Ishikawa (cell line): ENCODE measurements at regions not wholly inside any gene's neighbourhood (a gene's known extent, or its start where the extent isn't known, plus 50 kb on each side); places are given as distances from the start of the nearest gene placed in this dataset.

Source experiments
- CEBPB ChIP-seq: IDR thresholded peaks from 2 replicates; pipeline ENCODE4 v1.6.1; 2012
- CREB1 ChIP-seq: IDR thresholded peaks from 2 replicates; pipeline ENCODE4 v1.6.1; 2012; ENCODE audit warnings: low read depth
- EGR1 ChIP-seq: IDR thresholded peaks from 2 replicates; pipeline ENCODE4 v1.6.1; 2012
- EP300 ChIP-seq: IDR thresholded peaks from 2 replicates; pipeline ENCODE4 v1.6.1; 2012; ENCODE audit warnings: borderline replicate concordance
- FOXM1 ChIP-seq: IDR thresholded peaks from 2 replicates; pipeline ENCODE4 v1.6.1; 2012; ENCODE audit warnings: low read depth, borderline replicate concordance
- MAX ChIP-seq: IDR thresholded peaks from 2 replicates; pipeline ENCODE4 v1.6.1; 2012
- NFIC ChIP-seq: IDR thresholded peaks from 2 replicates; pipeline ENCODE4 v1.6.1; 2012
- RAD21 ChIP-seq: IDR thresholded peaks from 2 replicates; pipeline ENCODE4 v1.6.1; 2012; ENCODE audit warnings: low read depth
- REST ChIP-seq: IDR thresholded peaks from 2 replicates; pipeline ENCODE4 v1.6.1; 2012; ENCODE audit warnings: low read depth, mild to moderate bottlenecking
- TAF1 ChIP-seq: IDR thresholded peaks from 2 replicates; pipeline ENCODE4 v1.6.1; 2012; ENCODE audit warnings: low read depth, mild to moderate bottlenecking
- TCF12 ChIP-seq: IDR thresholded peaks from 2 replicates; pipeline ENCODE4 v1.6.1; 2012; ENCODE audit warnings: low read depth
- TEAD4 ChIP-seq: IDR thresholded peaks from 2 replicates; pipeline ENCODE4 v1.6.1; 2012
- YY1 ChIP-seq: IDR thresholded peaks from 2 replicates; pipeline ENCODE4 v1.6.1; 2012; ENCODE audit warnings: low read depth
- ZBTB7A ChIP-seq: IDR thresholded peaks from 2 replicates; pipeline ENCODE4 v1.6.1; 2012; ENCODE audit warnings: low read depth
- TF ChIP-seq, protein P1 (sequence below): IDR thresholded peaks from 2 replicates; pipeline ENCODE4 v1.6.1; 2012

DNA sequence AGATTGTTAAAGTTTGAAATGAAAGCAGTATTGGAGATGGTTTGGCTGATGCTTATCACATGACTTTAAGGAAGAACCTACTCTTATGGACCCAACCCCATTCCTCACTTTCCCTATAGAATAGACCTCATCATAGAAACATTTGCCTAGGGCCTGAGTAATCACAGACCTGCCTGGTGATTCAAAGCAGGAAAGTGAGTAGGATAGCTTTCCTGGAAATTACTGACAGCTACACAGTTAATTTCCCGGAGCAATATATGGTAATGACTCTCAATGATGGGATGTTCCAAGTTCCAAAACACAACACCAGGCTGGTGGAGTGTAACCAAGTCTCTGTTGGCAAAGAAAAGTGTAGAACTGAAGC is 233.8 kb downstream of the SIM1 start:
- TF ChIP-seq RAD21 (no peak), TAF1 (no peak), MAX (no peak), YY1 (no peak), FOXM1 (no peak), TCF12 (no peak), EP300 (no peak), EGR1 (no peak), TEAD4 (no peak), REST (no peak), ZBTB7A (no peak), NFIC (no peak), CEBPB (no peak), CREB1 (no peak)
- TF ChIP-seq, protein P1, sequence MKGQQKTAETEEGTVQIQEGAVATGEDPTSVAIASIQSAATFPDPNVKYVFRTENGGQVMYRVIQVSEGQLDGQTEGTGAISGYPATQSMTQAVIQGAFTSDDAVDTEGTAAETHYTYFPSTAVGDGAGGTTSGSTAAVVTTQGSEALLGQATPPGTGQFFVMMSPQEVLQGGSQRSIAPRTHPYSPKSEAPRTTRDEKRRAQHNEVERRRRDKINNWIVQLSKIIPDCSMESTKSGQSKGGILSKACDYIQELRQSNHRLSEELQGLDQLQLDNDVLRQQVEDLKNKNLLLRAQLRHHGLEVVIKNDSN = no peak

DNA sequence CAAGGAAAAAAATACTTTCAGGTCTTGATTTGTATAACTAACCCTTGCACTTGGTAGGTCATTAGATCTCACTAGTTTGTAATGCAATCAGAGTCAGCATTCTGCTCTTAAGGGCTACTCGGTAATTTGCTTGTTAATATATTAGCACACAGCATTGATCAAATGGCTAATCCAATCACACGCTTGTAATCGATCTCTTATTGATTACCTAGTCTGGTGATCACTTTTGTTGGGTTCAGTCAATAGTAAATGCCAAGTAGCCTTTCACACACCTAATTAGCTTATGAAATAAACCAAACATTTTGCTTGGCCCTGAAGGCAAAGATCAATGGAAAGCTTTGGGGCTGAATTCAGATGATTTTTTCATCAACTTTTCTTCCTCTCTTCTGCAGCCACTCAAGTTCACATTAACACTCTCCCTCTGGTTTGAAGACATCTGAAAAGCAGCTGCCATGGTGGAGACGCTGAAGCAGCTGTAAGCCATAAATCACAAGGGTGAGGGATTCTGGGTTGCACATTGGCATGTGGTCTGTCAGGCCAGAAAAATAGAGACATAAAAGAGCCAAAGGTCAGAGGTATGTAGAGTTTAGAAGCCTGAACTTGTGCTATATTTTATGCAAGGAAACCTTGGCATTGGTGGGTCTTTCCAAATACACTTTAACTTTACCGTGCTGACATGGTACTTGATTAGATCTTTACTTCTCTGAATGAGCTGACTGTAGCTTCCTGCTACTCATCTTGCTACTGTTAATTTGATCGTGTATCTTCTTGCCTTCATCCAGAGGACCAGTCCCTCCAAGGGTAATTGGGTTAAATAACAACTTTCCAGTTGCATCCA is 234.4 kb downstream of the SIM1 start:
- TF ChIP-seq TCF12 (no peak), CREB1 (no peak), YY1 (no peak), EGR1 (no peak), TAF1 (no peak)
- TF ChIP-seq, protein P1 = no peak

DNA sequence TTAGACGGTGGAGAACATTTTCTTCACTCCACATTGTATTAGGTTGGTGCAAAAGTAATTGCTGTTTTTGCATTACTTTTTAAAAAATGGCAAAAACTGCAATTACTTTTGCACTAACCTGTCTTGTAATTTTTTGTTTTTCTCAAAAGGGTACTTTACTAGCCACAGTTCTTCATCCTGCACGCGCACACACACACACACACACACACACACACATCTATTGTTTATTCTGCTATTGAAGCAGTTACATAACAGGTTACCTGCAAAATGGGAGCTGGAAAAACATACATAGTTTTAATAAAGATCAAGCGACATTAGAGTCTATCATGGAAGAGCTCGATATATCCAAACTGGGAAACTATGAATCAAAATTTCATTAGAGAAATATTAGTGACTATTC is 235.2 kb downstream of the SIM1 start:
- TF ChIP-seq NFIC = no peak
- no peak for TF ChIP-seq CREB1
- no peak for TF ChIP-seq YY1
- TF ChIP-seq TCF12 = no peak

DNA sequence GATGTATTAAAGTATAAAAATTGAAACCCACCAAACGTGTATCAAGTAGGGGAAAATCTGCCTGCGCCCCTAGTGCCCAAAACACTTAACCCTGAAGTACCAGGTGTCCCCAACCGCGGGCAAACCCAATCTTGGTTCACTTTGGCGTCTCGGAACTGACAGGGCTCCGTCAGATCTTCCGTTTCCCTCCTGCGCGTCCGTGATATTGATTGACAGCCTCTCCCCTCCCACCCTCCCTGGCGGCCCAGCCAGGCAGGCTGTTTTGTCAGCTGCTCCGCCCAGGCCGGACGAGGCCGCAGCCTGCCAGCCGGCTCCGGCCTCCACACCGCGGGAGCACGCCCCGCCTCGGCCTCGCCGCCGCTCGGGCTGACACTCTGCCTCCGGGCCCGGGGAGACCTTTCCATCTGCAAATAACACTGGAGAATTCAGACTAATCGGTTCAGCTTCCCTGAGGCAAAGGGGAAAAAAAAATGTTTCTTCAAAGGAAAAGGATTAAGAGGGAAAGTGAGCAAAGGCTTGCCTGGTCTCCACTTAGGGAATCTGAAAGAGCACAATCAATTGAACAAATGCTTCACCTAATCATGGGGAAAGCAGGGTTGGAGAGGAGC is 234.9 kb upstream of the MCHR2 start:
- TF ChIP-seq MAX = peak; percentile 37; the same call in 1 of the 2 replicates
- TF ChIP-seq RAD21 = no peak
- TF ChIP-seq TEAD4 = no peak
- no peak for TF ChIP-seq ZBTB7A

- TF ChIP-seq, protein P1 = no peak
- no peak for TF ChIP-seq EP300
- no peak for TF ChIP-seq TEAD4
- TF ChIP-seq TCF12 = no peak
- no peak for TF ChIP-seq FOXM1
- no peak for TF ChIP-seq CEBPB
- no peak for TF ChIP-seq NFIC
- TF ChIP-seq MAX = no peak
- TF ChIP-seq CREB1 = no peak
- TF ChIP-seq ZBTB7A = no peak
- no peak for TF ChIP-seq RAD21
- no peak for TF ChIP-seq TAF1
- no peak for TF ChIP-seq REST
- no peak for TF ChIP-seq EGR1
- no peak for TF ChIP-seq YY1
Observed at GRCh38 chr6:100228437-100228833, 234.4 kb upstream of the MCHR2 start.
